ENCODE measurements at regions not wholly inside any gene's neighbourhood (a gene's known extent, or its start where the extent isn't known, plus 50 kb on each side); places are given as distances from the start of the nearest gene placed in this dataset.

GRCh38 chr21:24127651-24128050, 1479.6 kb downstream of the MRPL39 start:
- ChIA-PET CTCF (no interaction called here), POLR2A (no interaction called here)
- Histone ChIP-seq H3K4me3 (no peak overlapping the region), H3K27ac (no peak overlapping the region), H3K4me2 (no peak overlapping the region), H3K9me3 (no peaks in the 10 kb centered on the region), H3K4me1 (no peaks in the 10 kb centered on the region)
- TF ChIP-seq BHLHE40 (IDR thresholded peaks at IDR 0.05; ENCODE audit: low read depth, low read length): no peak
- TF ChIP-seq ZSCAN20 (CRISPR knock-in tag; IDR thresholded peaks at IDR 0.05): no peak
- no peak for TF ChIP-seq POLR2A (IDR thresholded peaks at IDR 0.05; ENCODE audit: low read length)
- TF ChIP-seq CEBPB (IDR thresholded peaks at IDR 0.05): no peak
- TF ChIP-seq RAD21 (conservative IDR thresholded peaks at IDR 0.05 in 1 of 2, IDR thresholded peaks at IDR 0.05 in 1 of 2): no peak
- no peak for TF ChIP-seq SREBF2 (IDR thresholded peaks at IDR 0.05)
- no peak for TF ChIP-seq JUNB (IDR thresholded peaks at IDR 0.05)
- no peak for TF ChIP-seq ELK1 (IDR thresholded peaks at IDR 0.05; ENCODE audit: low read depth, low read length)
- TF ChIP-seq ZC3H11A (IDR thresholded peaks at IDR 0.05): no peak
- TF ChIP-seq RARB (CRISPR knock-in tag; IDR thresholded peaks at IDR 0.05): no peak
- 4% methylated on average over 1 of the region's 1 CpG for WGBS (ENCODE audit: missing lambda C conversion rate)
- DNase-seq (ENCODE audit: low read depth in 1 of 2, low spot score in 1 of 2) (no peak), FAIRE-seq (no peak), ATAC-seq (no peak)

- no peak for ATAC-seq
- H3K9me3 ChIP-seq: no peaks in the 10 kb centered on the region
- TF ChIP-seq SMC3 (IDR thresholded peaks at IDR 0.05): no peak
- no peak for TF ChIP-seq JUN (IDR thresholded peaks at IDR 0.05)
- TF ChIP-seq ZNF302 (CRISPR knock-in tag; IDR thresholded peaks at IDR 0.05): no peak
- no peak for TF ChIP-seq HOXA7 (CRISPR knock-in tag; IDR thresholded peaks at IDR 0.05)
- TF ChIP-seq RFX5 (IDR thresholded peaks at IDR 0.05): no peak
- no peak for TF ChIP-seq CBX8 (IDR thresholded peaks at IDR 0.05)
- no peak for TF ChIP-seq ZSCAN20 (CRISPR knock-in tag; IDR thresholded peaks at IDR 0.05)
- FAIRE-seq: no peak
- no peak overlapping the region for H3K4me3 ChIP-seq
- H3K4me1 ChIP-seq: no peaks in the 10 kb centered on the region
- no peak overlapping the region for H3K4me2 ChIP-seq
- DNase-seq (ENCODE audit: low read depth in 1 of 2, low spot score in 1 of 2): no peak
- no peak overlapping the region for H3K27ac ChIP-seq
- ChIA-PET POLR2A (no interaction called here), CTCF (no interaction called here)
- WGBS (ENCODE audit: missing lambda C conversion rate): 0% methylated on average over 1 of the region's 1 CpG
Measured at GRCh38 chr21:24123785-24124184, 1483.5 kb downstream of the MRPL39 start.

GRCh38 chr21:24118738-24119459, 1488.4 kb downstream of the MRPL39 start:
- Histone ChIP-seq H3K4me1 (no peaks in the 10 kb centered on the region), H3K27ac (no peak overlapping the region), H3K4me3 (no peak overlapping the region), H3K9me3 (no peaks in the 10 kb centered on the region), H3K4me2 (no peak overlapping the region)
- no peak for DNase-seq (ENCODE audit: low read depth in 1 of 2, low spot score in 1 of 2)
- CTCF ChIA-PET: no interaction called here
- POLR2A ChIA-PET: no interaction called here
- FAIRE-seq: no peak
- ATAC-seq: no peak
- 22% methylated on average over 5 of the region's 5 CpGs for WGBS (ENCODE audit: missing lambda C conversion rate)
- TF ChIP-seq FOSL2 (IDR thresholded peaks at IDR 0.05): no peak
- TF ChIP-seq FOSL2 (CRISPR knock-in tag; IDR thresholded peaks at IDR 0.05): no peak

GRCh38 chr21:24115141-24115540, 1492.1 kb downstream of the MRPL39 start:
- 31% methylated on average over 2 of the region's 2 CpGs for WGBS (ENCODE audit: missing lambda C conversion rate)
- ATAC-seq (no peak), DNase-seq (ENCODE audit: low read depth in 1 of 2, low spot score in 1 of 2) (no peak), FAIRE-seq (no peak)
- ChIA-PET CTCF (no interaction called here), POLR2A (no interaction called here)
- H3K27ac ChIP-seq: no peak overlapping the region
- H3K4me1 ChIP-seq: no peaks in the 10 kb centered on the region
- H3K9me3 ChIP-seq: no peaks in the 10 kb centered on the region
- no peak overlapping the region for H3K4me3 ChIP-seq
- TF ChIP-seq MAZ (IDR thresholded peaks at IDR 0.05; ENCODE audit: borderline replicate concordance, low read depth, low read length) (no peak), USF2 (IDR thresholded peaks at IDR 0.05) (no peak), POLR2A (IDR thresholded peaks at IDR 0.05; ENCODE audit: low read length) (no peak), KDM5A (IDR thresholded peaks at IDR 0.05) (no peak), REST (IDR thresholded peaks at IDR 0.05) (no peak), MAFK (IDR thresholded peaks at IDR 0.05; ENCODE audit: partially characterized antibody) (no peak), CHD2 (IDR thresholded peaks at IDR 0.05; ENCODE audit: low read length, partially characterized antibody) (no peak), ELK1 (IDR thresholded peaks at IDR 0.05; ENCODE audit: low read depth, low read length) (no peak), HOXB13 (CRISPR knock-in tag; IDR thresholded peaks at IDR 0.05; ENCODE audit: low read depth) (no peak), ZC3H11A (IDR thresholded peaks at IDR 0.05) (no peak)
- H3K4me2 ChIP-seq: no peak overlapping the region

Data from A549 (cell line).